ENCODE measurements at regions not wholly inside any gene's neighbourhood (a gene's known extent, or its start where the extent isn't known, plus 50 kb on each side); places are given as distances from the start of the nearest gene placed in this dataset.
"Not testable (repeated sequence)": the region's sequence is repeated elsewhere in the genome, so short reads cannot be mapped to it uniquely, and the experiment has no call there.

GRCh38 chr14:43307836-43308235 is 1199.2 kb downstream of the FSCB start:
- TF ChIP-seq EZH2 (IDR thresholded peaks at IDR 0.05; ENCODE audit: low read length, unreplicated experiment): no peak
- no peaks in the 10 kb centered on the region for H3F3A ChIP-seq (ENCODE audit: low read length, unreplicated experiment)
- H3K79me2 ChIP-seq (ENCODE audit: low read length): no peaks in the 10 kb centered on the region
- CTCF ChIA-PET: no interaction called here
- POLR2A ChIA-PET (ENCODE audit: unreplicated experiment): no interaction called here
- H2AFZ ChIP-seq (ENCODE audit: low read length): no peak overlapping the region
- no peak overlapping the region for H3K4me2 ChIP-seq (ENCODE audit: low read length)
- no peaks in the 10 kb centered on the region for H3K36me3 ChIP-seq (ENCODE audit: low read depth, low read length)
- BruUV-seq (replicated peaks): no TSS peak
- ATAC-seq (no peak), DNase-seq (no peak)
- H4K20me1 ChIP-seq (ENCODE audit: low read length): no peaks in the 10 kb centered on the region
- intact Hi-C loops (cut with micrococcal nuclease): no loop called here
- H3K4me1 ChIP-seq (ENCODE audit: insufficient read depth, low read length): 0 out of 2 replicates have a peak, but pooled peaks cover under 1% of the 10 kb centered on the region
- no peak overlapping the region for H3K4me3 ChIP-seq (ENCODE audit: low read length)
- H3K9me2 ChIP-seq (replicated peaks; ENCODE audit: low read length): no peaks in the 10 kb centered on the region
- no peaks in the 10 kb centered on the region for H3K27me3 ChIP-seq (ENCODE audit: low read length)
- H3K9me3 ChIP-seq (ENCODE audit: low read length): no peaks in the 10 kb centered on the region
- H3K27ac ChIP-seq (ENCODE audit: low read length): no peak overlapping the region
- H3K9ac ChIP-seq (ENCODE audit: low read length): no peak overlapping the region

- no peak overlapping the region for H2AFZ ChIP-seq (ENCODE audit: low read length)
- no peak overlapping the region for H3K4me3 ChIP-seq (ENCODE audit: low read length)
- H3K27ac ChIP-seq (ENCODE audit: low read length): no peak overlapping the region
- H3K27me3 ChIP-seq (ENCODE audit: low read length): no peaks in the 10 kb centered on the region
- no peaks in the 10 kb centered on the region for H3K36me3 ChIP-seq (ENCODE audit: low read depth, low read length)
- no peaks in the 10 kb centered on the region for H3K79me2 ChIP-seq (ENCODE audit: low read length)
- no TSS peak for BruUV-seq (replicated peaks)
- ChIA-PET CTCF (no interaction called here), POLR2A (ENCODE audit: unreplicated experiment) (no interaction called here)
- intact Hi-C loops (cut with micrococcal nuclease): no loop called here
- H3F3A ChIP-seq (ENCODE audit: low read length, unreplicated experiment): no peaks in the 10 kb centered on the region
- H3K9me2 ChIP-seq (replicated peaks; ENCODE audit: low read length): no peaks in the 10 kb centered on the region
- H4K20me1 ChIP-seq (ENCODE audit: low read length): no peaks in the 10 kb centered on the region
- no peaks in the 10 kb centered on the region for H3K9me3 ChIP-seq (ENCODE audit: low read length)
- TF ChIP-seq EZH2 (IDR thresholded peaks at IDR 0.05; ENCODE audit: low read length, unreplicated experiment): no peak
- TF ChIP-seq CTCF (conservative IDR thresholded peaks at IDR 0.05; ENCODE audit: low read depth, low read length): no peak
- TF ChIP-seq EZH2phosphoT487 (IDR thresholded peaks at IDR 0.05; ENCODE audit: borderline replicate concordance, low read length): no peak
- ATAC-seq (peak; percentile 43), DNase-seq (peak; percentile 12)
- no peak overlapping the region for H3K4me2 ChIP-seq (ENCODE audit: low read length)
- no peaks in the 10 kb centered on the region for H3K4me1 ChIP-seq (ENCODE audit: insufficient read depth, low read length)
- no peak overlapping the region for H3K9ac ChIP-seq (ENCODE audit: low read length)
Observed at GRCh38 chr14:43306053-43306452, 1201.0 kb downstream of the FSCB start.

- no peak overlapping the region for H2AFZ ChIP-seq (ENCODE audit: low read length)
- H3K4me2 ChIP-seq (ENCODE audit: low read length): no peak overlapping the region
- no peaks in the 10 kb centered on the region for H4K20me1 ChIP-seq (ENCODE audit: low read length)
- H3K9me2 ChIP-seq (replicated peaks; ENCODE audit: low read length): no peaks in the 10 kb centered on the region
- no peak overlapping the region for H3K4me3 ChIP-seq (ENCODE audit: low read length)
- H3K27ac ChIP-seq (ENCODE audit: low read length): no peak overlapping the region
- POLR2A ChIA-PET (ENCODE audit: unreplicated experiment): no interaction called here
- CTCF ChIA-PET: no interaction called here
- no peaks in the 10 kb centered on the region for H3K27me3 ChIP-seq (ENCODE audit: low read length)
- BruUV-seq (replicated peaks): no TSS peak
- TF ChIP-seq CTCF (conservative IDR thresholded peaks at IDR 0.05; ENCODE audit: low read depth, low read length) (no peak), EZH2 (IDR thresholded peaks at IDR 0.05; ENCODE audit: low read length, unreplicated experiment) (no peak), EZH2phosphoT487 (IDR thresholded peaks at IDR 0.05; ENCODE audit: borderline replicate concordance, low read length) (no peak)
- H3K79me2 ChIP-seq (ENCODE audit: low read length): no peaks in the 10 kb centered on the region
- no peak for DNase-seq
- H3K4me1 ChIP-seq (ENCODE audit: insufficient read depth, low read length): no peaks in the 10 kb centered on the region
- ATAC-seq: no peak
- no peaks in the 10 kb centered on the region for H3K36me3 ChIP-seq (ENCODE audit: low read depth, low read length)
- intact Hi-C loops (cut with micrococcal nuclease): no loop called here
- no peak overlapping the region for H3K9ac ChIP-seq (ENCODE audit: low read length)
- H3K9me3 ChIP-seq (ENCODE audit: low read length): no peaks in the 10 kb centered on the region
- no peaks in the 10 kb centered on the region for H3F3A ChIP-seq (ENCODE audit: low read length, unreplicated experiment)
Observed at GRCh38 chr14:43297794-43298193, 1209.3 kb downstream of the FSCB start.

- H3K9ac ChIP-seq (ENCODE audit: low read length); H3K36me3 ChIP-seq (ENCODE audit: low read depth, low read length); BruUV-seq (replicated peaks); H3K27ac ChIP-seq (ENCODE audit: low read length); H3K9me3 ChIP-seq (ENCODE audit: low read length); H4K20me1 ChIP-seq (ENCODE audit: low read length); POLR2A ChIA-PET (ENCODE audit: unreplicated experiment); H3K4me2 ChIP-seq (ENCODE audit: low read length); H2AFZ ChIP-seq (ENCODE audit: low read length); DNase-seq; H3F3A ChIP-seq (ENCODE audit: low read length, unreplicated experiment); ATAC-seq; CTCF ChIA-PET; H3K79me2 ChIP-seq (ENCODE audit: low read length); H3K4me3 ChIP-seq (ENCODE audit: low read length); intact Hi-C loops (cut with micrococcal nuclease); H3K9me2 ChIP-seq (replicated peaks; ENCODE audit: low read length); H3K27me3 ChIP-seq (ENCODE audit: low read length); H3K4me1 ChIP-seq (ENCODE audit: insufficient read depth, low read length): not testable (repeated sequence)
Observed at GRCh38 chr14:43296061-43296460, 1211.0 kb downstream of the FSCB start.

All from PC-3 (cell line).